ENCODE measurements at regions not wholly inside any gene's neighbourhood (a gene's known extent, or its start where the extent isn't known, plus 50 kb on each side); places are given as distances from the start of the nearest gene placed in this dataset.
"Not testable (repeated sequence)": the region's sequence is repeated elsewhere in the genome, so short reads cannot be mapped to it uniquely, and the experiment has no call there.

DNA sequence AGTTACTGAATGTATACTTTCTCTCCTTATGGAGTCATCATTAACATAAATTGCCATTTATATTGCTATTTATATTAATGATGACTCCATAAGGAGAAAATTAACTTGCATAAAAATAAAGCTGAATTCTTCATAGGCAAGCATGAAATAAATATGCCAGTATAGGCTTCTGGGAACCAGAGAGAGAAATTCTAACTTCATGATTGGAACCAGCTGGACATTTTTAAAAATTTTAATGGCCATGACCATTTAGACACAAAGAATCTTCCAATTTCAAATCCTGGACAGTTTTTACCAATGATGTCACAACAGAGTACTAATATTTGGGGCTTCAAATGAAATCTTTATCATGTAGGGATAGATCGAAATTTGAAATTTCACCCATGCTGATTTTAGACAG is 268.7 kb downstream of the PTGER3 start:
- Histone ChIP-seq H3K4me1 (no peaks in the 10 kb centered on the region), H3K36me3 (ENCODE audit: low read depth, missing control alignments) (no peaks in the 10 kb centered on the region), H3K9me3 (no peaks in the 10 kb centered on the region), H3K4me3 (no peak overlapping the region), H3K27me3 (no peaks in the 10 kb centered on the region), H3K27ac (no peak overlapping the region)
- TF ChIP-seq, protein P1, sequence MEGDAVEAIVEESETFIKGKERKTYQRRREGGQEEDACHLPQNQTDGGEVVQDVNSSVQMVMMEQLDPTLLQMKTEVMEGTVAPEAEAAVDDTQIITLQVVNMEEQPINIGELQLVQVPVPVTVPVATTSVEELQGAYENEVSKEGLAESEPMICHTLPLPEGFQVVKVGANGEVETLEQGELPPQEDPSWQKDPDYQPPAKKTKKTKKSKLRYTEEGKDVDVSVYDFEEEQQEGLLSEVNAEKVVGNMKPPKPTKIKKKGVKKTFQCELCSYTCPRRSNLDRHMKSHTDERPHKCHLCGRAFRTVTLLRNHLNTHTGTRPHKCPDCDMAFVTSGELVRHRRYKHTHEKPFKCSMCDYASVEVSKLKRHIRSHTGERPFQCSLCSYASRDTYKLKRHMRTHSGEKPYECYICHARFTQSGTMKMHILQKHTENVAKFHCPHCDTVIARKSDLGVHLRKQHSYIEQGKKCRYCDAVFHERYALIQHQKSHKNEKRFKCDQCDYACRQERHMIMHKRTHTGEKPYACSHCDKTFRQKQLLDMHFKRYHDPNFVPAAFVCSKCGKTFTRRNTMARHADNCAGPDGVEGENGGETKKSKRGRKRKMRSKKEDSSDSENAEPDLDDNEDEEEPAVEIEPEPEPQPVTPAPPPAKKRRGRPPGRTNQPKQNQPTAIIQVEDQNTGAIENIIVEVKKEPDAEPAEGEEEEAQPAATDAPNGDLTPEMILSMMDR (IDR thresholded peaks at IDR 0.05), result no peak
- TF ChIP-seq POLR2A (IDR thresholded peaks at IDR 0.05), result no peak
- no peak for DNase-seq
- 81 to 95% methylated on average over 1 of the region's 1 CpG for WGBS, 2 donors
- intact Hi-C loops (cut with DNase I; ENCODE audit: low total_unique reads), result no loop called here

DNA sequence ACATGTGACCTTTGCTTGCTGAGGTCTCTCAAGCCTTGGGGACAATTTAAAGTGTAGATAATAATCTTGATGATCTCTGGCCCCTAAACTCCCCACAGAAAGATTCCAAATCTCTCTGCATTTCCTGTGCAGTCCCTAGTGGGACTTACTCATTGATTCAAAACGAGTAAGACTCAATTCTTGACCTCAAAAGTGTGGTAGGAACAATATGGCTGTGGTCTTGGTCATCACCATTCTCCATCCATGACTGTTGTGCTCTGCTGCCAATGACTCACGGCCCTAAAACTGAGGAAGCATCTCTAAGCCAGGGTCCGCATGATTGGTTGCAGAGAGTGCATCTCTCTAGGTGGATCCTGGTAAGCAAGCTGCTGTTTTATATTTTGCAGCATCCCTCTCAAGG is 268.0 kb downstream of the PTGER3 start:
- Histone ChIP-seq H3K36me3 (ENCODE audit: low read depth, missing control alignments) (no peaks in the 10 kb centered on the region), H3K9me3 (no peaks in the 10 kb centered on the region), H3K27ac (no peak overlapping the region), H3K4me1 (no peaks in the 10 kb centered on the region), H3K27me3 (no peaks in the 10 kb centered on the region), H3K4me3 (no peak overlapping the region)
- WGBS, 2 donors, result 71 to 79% methylated on average over 3 of the region's 3 CpGs
- DNase-seq, result no peak
- intact Hi-C loops (cut with DNase I; ENCODE audit: low total_unique reads), result no loop called here
- no peak for TF ChIP-seq POLR2A (IDR thresholded peaks at IDR 0.05)
- TF ChIP-seq, protein P1 (IDR thresholded peaks at IDR 0.05), result no peak

DNA sequence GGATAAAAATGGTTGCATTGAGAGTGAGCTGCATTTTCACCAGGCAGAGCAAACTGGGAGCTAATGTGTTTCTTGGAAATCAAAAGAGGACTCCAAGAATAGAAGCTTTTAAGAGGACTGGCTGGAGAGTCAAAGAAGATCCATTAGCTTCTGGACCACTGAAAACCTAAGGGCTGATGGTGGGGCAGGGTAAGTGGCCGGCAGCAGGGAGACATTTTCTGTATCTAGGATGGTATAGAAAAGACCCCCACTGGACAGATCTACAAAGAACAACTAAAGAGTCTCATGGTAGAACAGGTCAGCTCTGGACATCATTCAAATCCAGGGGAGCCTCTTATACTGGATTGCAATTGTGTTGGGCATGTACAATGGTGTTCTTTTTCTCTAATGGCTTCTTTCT is 262.3 kb downstream of the PTGER3 start:
- intact Hi-C loops (cut with DNase I; ENCODE audit: low total_unique reads), result no loop called here

DNA sequence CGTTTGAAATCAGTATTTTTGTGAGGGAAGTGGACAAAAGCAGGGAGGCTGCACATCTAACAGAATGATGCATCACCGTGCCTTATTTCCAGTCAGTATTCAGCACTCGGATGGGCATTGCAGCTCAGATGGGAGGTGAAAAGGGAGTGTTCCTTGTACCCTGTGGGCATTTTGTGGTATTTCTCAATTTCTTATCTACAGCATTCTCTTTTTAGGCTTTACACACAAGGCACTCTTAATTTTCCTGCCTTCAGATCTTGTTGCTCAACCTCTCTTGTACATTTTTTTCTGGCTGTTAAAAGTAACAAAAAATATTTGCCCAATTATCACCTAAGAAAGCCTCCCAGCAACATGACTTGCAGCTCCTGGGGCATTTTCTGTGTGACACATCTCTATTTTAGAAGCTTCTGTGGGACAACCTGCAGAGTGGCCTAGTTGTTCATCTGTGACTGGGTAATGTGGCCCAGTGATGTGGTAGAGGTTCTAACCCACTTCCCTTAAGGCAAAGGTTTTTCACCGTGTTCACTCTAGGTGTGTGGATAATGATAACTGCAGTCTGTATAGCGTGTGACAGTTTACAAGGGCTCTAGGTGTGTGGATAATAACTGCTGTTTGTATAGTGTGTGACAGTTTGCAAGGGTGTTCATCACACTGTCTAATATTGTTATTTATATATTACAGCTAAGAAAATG is 257.2 kb downstream of the PTGER3 start:
- TF ChIP-seq, protein P1 (IDR thresholded peaks at IDR 0.05), result no peak
- no peak for TF ChIP-seq POLR2A (IDR thresholded peaks at IDR 0.05)
- DNase-seq, result no peak
- Histone ChIP-seq H3K4me3 (no peak overlapping the region), H3K4me1 (no peaks in the 10 kb centered on the region), H3K9me3 (no peaks in the 10 kb centered on the region), H3K36me3 (ENCODE audit: low read depth, missing control alignments) (no peaks in the 10 kb centered on the region), H3K27me3 (no peaks in the 10 kb centered on the region), H3K27ac (no peak overlapping the region)
- intact Hi-C loops (cut with DNase I; ENCODE audit: low total_unique reads), result no loop called here
- 87 to 91% methylated on average over 5 of the region's 5 CpGs for WGBS, 2 donors

More for the DNA sequence above, 262.3 kb downstream of the PTGER3 start:
- Histone ChIP-seq H3K27ac (no peak overlapping the region), H3K4me3 (no peak overlapping the region), H3K4me1 (no peaks in the 10 kb centered on the region), H3K9me3 (no peaks in the 10 kb centered on the region), H3K27me3 (no peaks in the 10 kb centered on the region), H3K36me3 (ENCODE audit: low read depth, missing control alignments) (no peaks in the 10 kb centered on the region)
- 81 to 91% methylated on average over 1 of the region's 1 CpG for WGBS, 2 donors
- TF ChIP-seq, protein P1 (IDR thresholded peaks at IDR 0.05), result no peak
- no peak for TF ChIP-seq POLR2A (IDR thresholded peaks at IDR 0.05)
- DNase-seq, result no peak

DNA sequence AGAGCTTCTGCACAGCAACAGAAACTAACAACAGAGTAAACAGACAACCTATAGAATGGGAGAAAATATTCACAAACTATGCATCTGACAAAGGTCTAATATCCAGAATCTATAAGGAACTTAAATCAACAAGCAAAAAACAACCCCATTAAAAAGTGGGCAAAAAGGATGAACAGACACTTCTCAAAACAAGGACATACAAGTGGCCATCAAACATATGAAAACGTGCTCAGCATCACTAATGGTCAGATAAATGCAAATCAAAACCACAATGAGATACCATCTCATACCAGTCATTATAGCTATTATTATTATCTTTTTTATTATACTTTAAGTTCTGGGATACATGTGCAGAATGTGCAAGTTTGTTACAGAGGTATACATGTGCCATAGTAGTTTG is 252.6 kb downstream of the PTGER3 start:
- 70 to 74% methylated on average over 1 of the region's 1 CpG for WGBS, 2 donors
- H3K27ac ChIP-seq; H3K9me3 ChIP-seq; H3K27me3 ChIP-seq; H3K36me3 ChIP-seq (ENCODE audit: low read depth, missing control alignments); H3K4me3 ChIP-seq; intact Hi-C loops (cut with DNase I; ENCODE audit: low total_unique reads); DNase-seq; H3K4me1 ChIP-seq: not testable (repeated sequence)

DNA sequence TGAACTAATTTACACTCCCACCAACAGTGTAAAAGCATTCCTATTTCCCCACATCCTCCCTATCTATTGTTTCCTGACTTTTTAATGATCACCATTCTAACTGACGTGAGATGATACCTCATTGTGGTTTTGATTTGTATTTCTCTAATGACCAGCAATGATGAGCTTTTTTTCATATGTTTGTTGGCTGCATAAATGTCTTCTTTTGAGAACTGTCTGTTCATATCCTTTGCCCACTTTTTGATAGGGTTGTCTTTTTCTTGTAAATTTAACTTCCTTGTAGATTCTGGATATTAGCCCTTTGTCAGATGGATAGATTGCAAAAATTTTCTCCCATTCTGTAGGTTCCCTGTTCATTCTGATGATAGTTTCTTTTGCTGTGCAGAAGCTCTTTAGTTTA is 251.3 kb downstream of the PTGER3 start:
- H3K9me3 ChIP-seq; H3K36me3 ChIP-seq (ENCODE audit: low read depth, missing control alignments); H3K4me3 ChIP-seq; H3K27me3 ChIP-seq; H3K4me1 ChIP-seq; H3K27ac ChIP-seq; DNase-seq; intact Hi-C loops (cut with DNase I; ENCODE audit: low total_unique reads): not testable (repeated sequence)
- WGBS, 2 donors, result 86 to 92% methylated on average over 1 of the region's 1 CpG

DNA sequence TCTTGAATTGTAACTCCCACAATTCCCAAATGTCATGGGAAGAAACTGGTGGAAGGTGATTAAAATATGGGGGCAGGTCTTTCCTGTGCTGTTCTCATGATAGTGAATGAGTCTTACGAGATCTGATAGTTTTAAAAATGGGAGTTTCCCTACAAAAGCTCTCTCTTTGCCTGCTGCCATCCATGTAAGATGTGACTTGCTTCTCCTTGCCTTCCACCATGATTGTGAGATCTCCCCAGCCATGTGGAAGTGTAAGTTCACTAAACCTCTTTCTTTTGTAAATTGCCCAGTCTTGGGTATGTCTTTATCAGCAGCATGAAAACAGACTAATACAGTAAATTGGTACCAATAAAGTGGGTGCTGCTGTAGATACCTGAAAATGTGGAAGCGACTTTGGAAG is 245.0 kb downstream of the PTGER3 start:
- 87 to 88% methylated on average over 2 of the region's 2 CpGs for WGBS, 2 donors
- H3K27me3 ChIP-seq; H3K4me3 ChIP-seq; H3K36me3 ChIP-seq (ENCODE audit: low read depth, missing control alignments); H3K9me3 ChIP-seq; intact Hi-C loops (cut with DNase I; ENCODE audit: low total_unique reads); DNase-seq; H3K4me1 ChIP-seq; H3K27ac ChIP-seq: not testable (repeated sequence)
